CD4-positive, alpha-beta T cell treated with Interleukin-21 for 1 hour (primary cell): ENCODE measurements at regions not wholly inside any gene's neighbourhood (a gene's known extent, or its start where the extent isn't known, plus 50 kb on each side); places are given as distances from the start of the nearest gene placed in this dataset.

ENCODE experiments used
- DNase-seq: peaks from one replicate; pipeline ENCODE4 v3.0.0-alpha.2; 2020

GRCh38 chr5:173785866-173786265 lies 102.3 kb upstream of the CPEB4 start:
- DNase-seq, result no peak

- peak; percentile 7 for DNase-seq
Measured at GRCh38 chr5:173786286-173787187, 101.6 kb upstream of the CPEB4 start.

GRCh38 chr5:173789031-173789920 lies 98.9 kb upstream of the CPEB4 start:
- no peak for DNase-seq

- no peak for DNase-seq
Measured at GRCh38 chr5:173790177-173790719, 97.9 kb upstream of the CPEB4 start.

- DNase-seq, result no peak
Measured at GRCh38 chr5:173790836-173791546, 97.2 kb upstream of the CPEB4 start.

- DNase-seq, result no peak
Measured at GRCh38 chr5:173791878-173792277, 96.3 kb upstream of the CPEB4 start.

- DNase-seq, result no peak
Measured at GRCh38 chr5:173792781-173793547, 95.2 kb upstream of the CPEB4 start.

- no peak for DNase-seq
Measured at GRCh38 chr5:173793648-173794548, 94.3 kb upstream of the CPEB4 start.

- DNase-seq, result no peak
Measured at GRCh38 chr5:173794901-173795416, 93.2 kb upstream of the CPEB4 start.

- no peak for DNase-seq
Measured at GRCh38 chr5:173795601-173796000, 92.5 kb upstream of the CPEB4 start.

- no peak for DNase-seq
Measured at GRCh38 chr5:173796721-173797495, 91.2 kb upstream of the CPEB4 start.

- DNase-seq, result no peak
Measured at GRCh38 chr5:173798127-173798810, 89.9 kb upstream of the CPEB4 start.

GRCh38 chr5:173800340-173800739 lies 87.8 kb upstream of the CPEB4 start:
- no peak for DNase-seq

- DNase-seq, result no peak
Measured at GRCh38 chr5:173801006-173801405, 87.1 kb upstream of the CPEB4 start.

- no peak for DNase-seq
Measured at GRCh38 chr5:173802670-173803165, 85.4 kb upstream of the CPEB4 start.

- DNase-seq, result no peak
Measured at GRCh38 chr5:173804579-173804978, 83.6 kb upstream of the CPEB4 start.

GRCh38 chr5:173806270-173807035 lies 81.7 kb upstream of the CPEB4 start:
- no peak for DNase-seq

GRCh38 chr5:173807181-173807655 lies 80.9 kb upstream of the CPEB4 start:
- no peak for DNase-seq
